ENCODE measurements at regions not wholly inside any gene's neighbourhood (a gene's known extent, or its start where the extent isn't known, plus 50 kb on each side); places are given as distances from the start of the nearest gene placed in this dataset.

DNA sequence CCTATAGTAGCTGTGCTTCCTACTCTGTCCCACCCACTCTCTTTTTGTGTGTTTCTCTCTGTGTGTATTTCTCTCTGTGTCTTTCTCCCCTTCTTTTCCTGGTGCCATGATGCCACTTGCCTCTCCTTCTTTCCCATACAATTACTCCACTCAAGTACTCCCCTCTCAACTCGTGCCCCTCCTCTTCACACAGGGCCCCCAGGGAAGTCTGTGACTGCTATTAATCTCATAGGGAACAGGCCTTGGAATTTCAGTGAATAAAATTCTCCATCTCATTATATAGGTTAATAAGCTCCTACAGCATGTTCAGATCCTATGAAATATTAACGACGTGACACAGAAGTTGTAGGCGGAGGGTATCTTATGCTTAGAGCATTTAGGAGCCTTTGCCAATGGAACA is 205.9 kb upstream of the EPHA4 start:
- Histone ChIP-seq H3K27me3 (replicated peaks in 1 of 4; ENCODE audit: control insufficient read depth in 3 of 4, extremely low read depth in 1 of 4, insufficient read depth in 3 of 4, low read length in 3 of 4) (no peaks in the 10 kb centered on the region), H2BK5ac (ENCODE audit: low read depth, low read length) (no peak overlapping the region), H3K79me2 (ENCODE audit: control insufficient read depth in 1 of 2, insufficient read depth in 2 of 2, low read length in 2 of 2) (no peaks in the 10 kb centered on the region), H2BK15ac (ENCODE audit: low read length) (no peak overlapping the region), H3K4me2 (ENCODE audit: insufficient read depth in 1 of 2, low read depth in 2 of 2, low read length in 2 of 2) (no peak overlapping the region), H3K56ac (replicated peaks; ENCODE audit: insufficient read length, low read depth, low read length) (no peak overlapping the region), H4K20me1 (replicated peaks in 1 of 2; ENCODE audit: control insufficient read depth in 1 of 2, insufficient read depth in 2 of 2, low read length in 2 of 2) (no peaks in the 10 kb centered on the region), H3K4me1 (replicated peaks in 1 of 4; ENCODE audit: control insufficient read depth in 3 of 4, insufficient read depth in 4 of 4, low read length in 3 of 4) (peaks cover 1 to 7% (median 3%) of the 10 kb centered on the region in 4 experiments; a peak in 3 of 7 replicates), H3K79me1 (ENCODE audit: low read depth, low read length) (no peaks in the 10 kb centered on the region), H3K23me2 (ENCODE audit: low read depth, low read length) (no peaks in the 10 kb centered on the region), H3K23ac (ENCODE audit: insufficient read length) (no peak overlapping the region), H3K9me3 (ENCODE audit: insufficient read depth in 2 of 2, low read depth in 1 of 2, low read length in 1 of 2) (no peaks in the 10 kb centered on the region), H3K36me3 (ENCODE audit: control insufficient read depth in 2 of 4, insufficient read depth in 4 of 4, low read length in 3 of 4) (no peaks in the 10 kb centered on the region), H4K8ac (ENCODE audit: extremely low read depth, insufficient read depth, low read length) (no peak overlapping the region), H3K4me3 (ENCODE audit: extremely low read depth in 1 of 4, insufficient read depth in 2 of 4, low read depth in 3 of 4, low read length in 4 of 4) (no peak overlapping the region), H3K14ac (ENCODE audit: insufficient read length) (no peak overlapping the region), H3K9ac (replicated peaks in 1 of 4; ENCODE audit: extremely low read depth in 1 of 4, low read depth in 3 of 4, low read length in 3 of 4) (no peak overlapping the region), H2BK12ac (ENCODE audit: low read depth, low read length) (no peak overlapping the region), H3K4ac (replicated peaks; ENCODE audit: insufficient read length, low read depth, low read length) (no peak overlapping the region), H4K91ac (replicated peaks; ENCODE audit: insufficient read length, low read length) (no peak overlapping the region), H2BK120ac (replicated peaks; ENCODE audit: low read depth, low read length) (no peak overlapping the region), H4K5ac (ENCODE audit: insufficient read length, low read depth, low read length) (no peak overlapping the region), H2BK20ac (ENCODE audit: low read length) (no peak overlapping the region), H2AK5ac (ENCODE audit: low read depth, low read length) (no peak overlapping the region), H3K27ac (ENCODE audit: low read depth, low read length) (no peak overlapping the region), H3K18ac (ENCODE audit: extremely low read depth, low read length) (no peak overlapping the region), H2AFZ (ENCODE audit: low read length) (no peak overlapping the region)
- FAIRE-seq: no peak
- DNase-seq (ENCODE audit: low read depth in 1 of 2, low spot score in 2 of 2): no peak
- POLR2A ChIA-PET (ENCODE audit: partially characterized antibody): no interaction called here
- 87% methylated on average over 4 of the region's 4 CpGs; no CpG with 5 or more reads in 1 of the 2 experiments for WGBS, 2 experiments (ENCODE audit: extremely low coverage in 1 of 2, insufficient coverage in 1 of 2, insufficient read length in 1 of 2, insufficient replicate concordance in 2 of 2, low coverage in 1 of 2, low lambda C conversion rate in 2 of 2, missing lambda C conversion rate in 1 of 2)
- CTCF ChIA-PET (ENCODE audit: partially characterized antibody): interaction anchor here (1.3 kb wide), 1 partner anchor 12 kb away, joined by 3 read pairs; no protein-coding TSS in a partner anchor
- no peak for TF ChIP-seq HDAC2 (IDR thresholded peaks at IDR 0.05; ENCODE audit: borderline replicate concordance in 1 of 2, low read depth in 2 of 2, low read length in 2 of 2)
- no peak for TF ChIP-seq SRF (IDR thresholded peaks at IDR 0.05; ENCODE audit: low read depth, low read length)
- TF ChIP-seq YY1 (IDR thresholded peaks at IDR 0.05; ENCODE audit: low read depth, low read length): no peak
- TF ChIP-seq SUZ12 (IDR thresholded peaks at IDR 0.05; ENCODE audit: low read length): no peak
- no peak for TF ChIP-seq CEBPB (IDR thresholded peaks at IDR 0.05; ENCODE audit: low read depth, low read length)
- TF ChIP-seq, protein P1, sequence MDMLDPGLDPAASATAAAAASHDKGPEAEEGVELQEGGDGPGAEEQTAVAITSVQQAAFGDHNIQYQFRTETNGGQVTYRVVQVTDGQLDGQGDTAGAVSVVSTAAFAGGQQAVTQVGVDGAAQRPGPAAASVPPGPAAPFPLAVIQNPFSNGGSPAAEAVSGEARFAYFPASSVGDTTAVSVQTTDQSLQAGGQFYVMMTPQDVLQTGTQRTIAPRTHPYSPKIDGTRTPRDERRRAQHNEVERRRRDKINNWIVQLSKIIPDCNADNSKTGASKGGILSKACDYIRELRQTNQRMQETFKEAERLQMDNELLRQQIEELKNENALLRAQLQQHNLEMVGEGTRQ (IDR thresholded peaks at IDR 0.05; ENCODE audit: low read length): no peak
- no peak for TF ChIP-seq TAF7 (optimal IDR thresholded peaks at IDR 0.05; ENCODE audit: borderline replicate concordance, low read depth, low read length)
- no peak for TF ChIP-seq CHD2 (IDR thresholded peaks at IDR 0.05; ENCODE audit: low read length)
- no peak for TF ChIP-seq SP2 (IDR thresholded peaks at IDR 0.05; ENCODE audit: low read length)
- no peak for TF ChIP-seq CTCF (IDR thresholded peaks at IDR 0.05; ENCODE audit: control extremely low read depth in 1 of 3, insufficient read depth in 1 of 3, low read depth in 1 of 3, low read length in 3 of 3)
- no peak for TF ChIP-seq RBBP5 (IDR thresholded peaks at IDR 0.05; ENCODE audit: borderline replicate concordance, low read depth, low read length)
- TF ChIP-seq SP4 (IDR thresholded peaks at IDR 0.05; ENCODE audit: low read length): no peak

All from H1 (cell line).